ENCODE measurements at regions not wholly inside any gene's neighbourhood (a gene's known extent, or its start where the extent isn't known, plus 50 kb on each side); places are given as distances from the start of the nearest gene placed in this dataset.

GRCh38 chr5:72677447-72677846 is 139.0 kb upstream of the TNPO1 start:
- no peak for TF ChIP-seq POLR2A (IDR thresholded peaks at IDR 0.05)
- TF ChIP-seq CTCF (IDR thresholded peaks at IDR 0.05), result no peak

Data from breast epithelium (tissue), 3 donors.